ENCODE measurements at regions not wholly inside any gene's neighbourhood (a gene's known extent, or its start where the extent isn't known, plus 50 kb on each side); places are given as distances from the start of the nearest gene placed in this dataset.

DNA sequence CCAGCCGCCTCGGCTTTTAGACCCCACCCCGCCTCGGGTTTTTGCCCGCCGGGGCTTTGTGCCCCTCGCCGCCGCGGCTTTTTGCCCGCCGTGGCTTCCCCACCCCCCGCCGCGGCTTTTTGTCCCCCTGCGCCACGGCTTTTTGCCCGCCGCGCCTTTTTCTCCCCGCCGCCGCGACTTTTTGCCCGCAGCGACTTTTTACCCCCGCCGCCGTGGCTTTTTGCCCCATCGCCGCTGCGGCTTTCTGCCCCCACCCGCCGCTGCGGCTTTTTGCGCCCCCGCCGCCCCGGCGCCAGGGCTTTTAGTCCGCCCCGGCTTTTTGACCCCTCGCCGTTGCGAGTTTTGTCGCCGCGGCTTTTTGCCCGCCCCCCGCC lies 474.4 kb downstream of the FAM72C start:
- TF ChIP-seq POLR2A (IDR thresholded peaks at IDR 0.05; ENCODE audit: borderline replicate concordance, extremely low read depth, insufficient read depth, insufficient read length) (no peak), CBX3 (IDR thresholded peaks at IDR 0.05; ENCODE audit: low read depth) (no peak), RAD21 (IDR thresholded peaks at IDR 0.05; ENCODE audit: low read depth) (no peak), SP1 (IDR thresholded peaks at IDR 0.05; ENCODE audit: low read depth) (no peak), CEBPB (IDR thresholded peaks at IDR 0.05; ENCODE audit: low read depth) (no peak), POLR2AphosphoS5 (IDR thresholded peaks at IDR 0.05; ENCODE audit: low read depth, low read length) (no peak)
- TF ChIP-seq, protein P1, sequence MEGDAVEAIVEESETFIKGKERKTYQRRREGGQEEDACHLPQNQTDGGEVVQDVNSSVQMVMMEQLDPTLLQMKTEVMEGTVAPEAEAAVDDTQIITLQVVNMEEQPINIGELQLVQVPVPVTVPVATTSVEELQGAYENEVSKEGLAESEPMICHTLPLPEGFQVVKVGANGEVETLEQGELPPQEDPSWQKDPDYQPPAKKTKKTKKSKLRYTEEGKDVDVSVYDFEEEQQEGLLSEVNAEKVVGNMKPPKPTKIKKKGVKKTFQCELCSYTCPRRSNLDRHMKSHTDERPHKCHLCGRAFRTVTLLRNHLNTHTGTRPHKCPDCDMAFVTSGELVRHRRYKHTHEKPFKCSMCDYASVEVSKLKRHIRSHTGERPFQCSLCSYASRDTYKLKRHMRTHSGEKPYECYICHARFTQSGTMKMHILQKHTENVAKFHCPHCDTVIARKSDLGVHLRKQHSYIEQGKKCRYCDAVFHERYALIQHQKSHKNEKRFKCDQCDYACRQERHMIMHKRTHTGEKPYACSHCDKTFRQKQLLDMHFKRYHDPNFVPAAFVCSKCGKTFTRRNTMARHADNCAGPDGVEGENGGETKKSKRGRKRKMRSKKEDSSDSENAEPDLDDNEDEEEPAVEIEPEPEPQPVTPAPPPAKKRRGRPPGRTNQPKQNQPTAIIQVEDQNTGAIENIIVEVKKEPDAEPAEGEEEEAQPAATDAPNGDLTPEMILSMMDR (IDR thresholded peaks at IDR 0.05 in 2 of 3, conservative IDR thresholded peaks at IDR 0.05 in 1 of 3; ENCODE audit: borderline replicate concordance in 1 of 3, insufficient read depth in 1 of 3, low read depth in 2 of 3, low read length in 2 of 3), result no peak
- TF ChIP-seq, protein P2, sequence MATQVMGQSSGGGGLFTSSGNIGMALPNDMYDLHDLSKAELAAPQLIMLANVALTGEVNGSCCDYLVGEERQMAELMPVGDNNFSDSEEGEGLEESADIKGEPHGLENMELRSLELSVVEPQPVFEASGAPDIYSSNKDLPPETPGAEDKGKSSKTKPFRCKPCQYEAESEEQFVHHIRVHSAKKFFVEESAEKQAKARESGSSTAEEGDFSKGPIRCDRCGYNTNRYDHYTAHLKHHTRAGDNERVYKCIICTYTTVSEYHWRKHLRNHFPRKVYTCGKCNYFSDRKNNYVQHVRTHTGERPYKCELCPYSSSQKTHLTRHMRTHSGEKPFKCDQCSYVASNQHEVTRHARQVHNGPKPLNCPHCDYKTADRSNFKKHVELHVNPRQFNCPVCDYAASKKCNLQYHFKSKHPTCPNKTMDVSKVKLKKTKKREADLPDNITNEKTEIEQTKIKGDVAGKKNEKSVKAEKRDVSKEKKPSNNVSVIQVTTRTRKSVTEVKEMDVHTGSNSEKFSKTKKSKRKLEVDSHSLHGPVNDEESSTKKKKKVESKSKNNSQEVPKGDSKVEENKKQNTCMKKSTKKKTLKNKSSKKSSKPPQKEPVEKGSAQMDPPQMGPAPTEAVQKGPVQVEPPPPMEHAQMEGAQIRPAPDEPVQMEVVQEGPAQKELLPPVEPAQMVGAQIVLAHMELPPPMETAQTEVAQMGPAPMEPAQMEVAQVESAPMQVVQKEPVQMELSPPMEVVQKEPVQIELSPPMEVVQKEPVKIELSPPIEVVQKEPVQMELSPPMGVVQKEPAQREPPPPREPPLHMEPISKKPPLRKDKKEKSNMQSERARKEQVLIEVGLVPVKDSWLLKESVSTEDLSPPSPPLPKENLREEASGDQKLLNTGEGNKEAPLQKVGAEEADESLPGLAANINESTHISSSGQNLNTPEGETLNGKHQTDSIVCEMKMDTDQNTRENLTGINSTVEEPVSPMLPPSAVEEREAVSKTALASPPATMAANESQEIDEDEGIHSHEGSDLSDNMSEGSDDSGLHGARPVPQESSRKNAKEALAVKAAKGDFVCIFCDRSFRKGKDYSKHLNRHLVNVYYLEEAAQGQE (IDR thresholded peaks at IDR 0.05; ENCODE audit: low read depth), result no peak
- TF ChIP-seq, protein P3, sequence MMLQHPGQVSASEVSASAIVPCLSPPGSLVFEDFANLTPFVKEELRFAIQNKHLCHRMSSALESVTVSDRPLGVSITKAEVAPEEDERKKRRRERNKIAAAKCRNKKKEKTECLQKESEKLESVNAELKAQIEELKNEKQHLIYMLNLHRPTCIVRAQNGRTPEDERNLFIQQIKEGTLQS (IDR thresholded peaks at IDR 0.05), result no peak
- TF ChIP-seq, protein P4, sequence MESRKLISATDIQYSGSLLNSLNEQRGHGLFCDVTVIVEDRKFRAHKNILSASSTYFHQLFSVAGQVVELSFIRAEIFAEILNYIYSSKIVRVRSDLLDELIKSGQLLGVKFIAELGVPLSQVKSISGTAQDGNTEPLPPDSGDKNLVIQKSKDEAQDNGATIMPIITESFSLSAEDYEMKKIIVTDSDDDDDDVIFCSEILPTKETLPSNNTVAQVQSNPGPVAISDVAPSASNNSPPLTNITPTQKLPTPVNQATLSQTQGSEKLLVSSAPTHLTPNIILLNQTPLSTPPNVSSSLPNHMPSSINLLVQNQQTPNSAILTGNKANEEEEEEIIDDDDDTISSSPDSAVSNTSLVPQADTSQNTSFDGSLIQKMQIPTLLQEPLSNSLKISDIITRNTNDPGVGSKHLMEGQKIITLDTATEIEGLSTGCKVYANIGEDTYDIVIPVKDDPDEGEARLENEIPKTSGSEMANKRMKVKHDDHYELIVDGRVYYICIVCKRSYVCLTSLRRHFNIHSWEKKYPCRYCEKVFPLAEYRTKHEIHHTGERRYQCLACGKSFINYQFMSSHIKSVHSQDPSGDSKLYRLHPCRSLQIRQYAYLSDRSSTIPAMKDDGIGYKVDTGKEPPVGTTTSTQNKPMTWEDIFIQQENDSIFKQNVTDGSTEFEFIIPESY (IDR thresholded peaks at IDR 0.05; ENCODE audit: extremely low read depth, insufficient replicate concordance, low read length), result no peak
- TF ChIP-seq, protein P5, sequence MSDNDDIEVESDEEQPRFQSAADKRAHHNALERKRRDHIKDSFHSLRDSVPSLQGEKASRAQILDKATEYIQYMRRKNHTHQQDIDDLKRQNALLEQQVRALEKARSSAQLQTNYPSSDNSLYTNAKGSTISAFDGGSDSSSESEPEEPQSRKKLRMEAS (IDR thresholded peaks at IDR 0.05), result no peak

Data from HCT116 (cell line).